Caco-2 (cell line): ENCODE measurements at regions not wholly inside any gene's neighbourhood (a gene's known extent, or its start where the extent isn't known, plus 50 kb on each side); places are given as distances from the start of the nearest gene placed in this dataset.

Source experiments
- BruUV-seq: library from RNA; stranded (reverse); fragments of 400-500 nt; replicated peaks from 2 replicates; lab custom pipeline; 2021; lab: Mats Ljungman, UMichigan
- CTCF ChIA-PET: fragments of 300-600 bp; sonication (Branson Sonifier 250); formaldehyde crosslinking; loops from one replicate; lab custom pipeline; 2022; ENCODE audit warnings: antibody characterized with exemption; lab: Charles Lee
- POLR2A ChIA-PET: fragments of 300-600 bp; sonication (Branson Sonifier 250); formaldehyde crosslinking; loops from one replicate; lab custom pipeline; 2022; ENCODE audit warnings: antibody characterized with exemption; lab: Charles Lee
- DNase-seq, 2 experiments: peaks; one replicate each; pipeline versions ENCODE4 v3.0.0 to v3.0.0-alpha.2; 2020 to 2022
- H3K27me3 ChIP-seq: replicated peaks from 2 replicates; pipeline ENCODE4 v1.6.0; 2011; ENCODE audit warnings: low read length; ENCODE audit not compliant: control insufficient read depth, insufficient read depth
- H3K36me3 ChIP-seq: 2 replicates; pipeline ENCODE4 v1.5.1; 2011; ENCODE audit warnings: low read length; ENCODE audit not compliant: control insufficient read depth, insufficient read depth
- H3K4me1 ChIP-seq: fragments of 250-450 bp; sonication (Bioruptor Pico); 2 replicates; pipeline ENCODE4 v1.5.1; 2020; ENCODE audit warnings: mild to moderate bottlenecking
- H3K4me3 ChIP-seq: 2 replicates; pipeline ENCODE4 v1.5.1; 2011; ENCODE audit warnings: low read depth, mild to moderate bottlenecking, control low read depth, low read length
- H3K9me3 ChIP-seq: fragments of 250-450 bp; sonication (Bioruptor Pico); 2 replicates; pipeline ENCODE4 v1.5.1; 2020; ENCODE audit warnings: mild to moderate bottlenecking, moderate library complexity
- H3K27ac Mint-ChIP-seq: one replicate; pipeline ENCODE4 v1.8.0; 2022; ENCODE audit warnings: mixed read lengths; ENCODE audit not compliant: unreplicated experiment
- H3K27me3 Mint-ChIP-seq: one replicate; pipeline ENCODE4 v1.8.0; 2022; ENCODE audit warnings: mixed read lengths; ENCODE audit not compliant: insufficient read depth, unreplicated experiment
- H3K36me3 Mint-ChIP-seq: one replicate; pipeline ENCODE4 v1.8.0; 2022; ENCODE audit warnings: mild to moderate bottlenecking, mixed read lengths; ENCODE audit not compliant: insufficient read depth, unreplicated experiment
- H3K4me1 Mint-ChIP-seq: one replicate; pipeline ENCODE4 v1.8.0; 2022; ENCODE audit warnings: low read depth, mixed read lengths; ENCODE audit not compliant: unreplicated experiment
- H3K4me3 Mint-ChIP-seq: one replicate; pipeline ENCODE4 v1.8.0; 2022; ENCODE audit warnings: mild to moderate bottlenecking, moderate library complexity, mixed read lengths; ENCODE audit not compliant: unreplicated experiment
- H3K9me3 Mint-ChIP-seq: one replicate; pipeline ENCODE4 v1.8.0; 2022; ENCODE audit warnings: mixed read lengths; ENCODE audit not compliant: unreplicated experiment
- intact Hi-C: fragments of 100-400 bp; cut with micrococcal nuclease; formaldehyde crosslinking; loops from one replicate; pipeline ENCODE4 v1.10.0; 2022; ENCODE audit not compliant: unreplicated experiment
- TF ChIP-seq, protein P1 (sequence below), 2 experiments: fragments of 200-600 bp in 1 of 2; IDR thresholded peaks; 1 replicate in 1 of 2; 2 replicates in 1 of 2; pipeline versions ENCODE4 v1.5.1 to v1.8.0; 2011 to 2022; ENCODE audit warnings: antibody characterized with exemption in 1 of 2, control low read depth in 1 of 2, inconsistent platforms in 1 of 2, low read depth in 1 of 2, low read length in 1 of 2, mild to moderate bottlenecking in 1 of 2, moderate library complexity in 1 of 2; ENCODE audit not compliant: insufficient read depth in 1 of 2, severe bottlenecking in 1 of 2, unreplicated experiment in 1 of 2

DNA sequence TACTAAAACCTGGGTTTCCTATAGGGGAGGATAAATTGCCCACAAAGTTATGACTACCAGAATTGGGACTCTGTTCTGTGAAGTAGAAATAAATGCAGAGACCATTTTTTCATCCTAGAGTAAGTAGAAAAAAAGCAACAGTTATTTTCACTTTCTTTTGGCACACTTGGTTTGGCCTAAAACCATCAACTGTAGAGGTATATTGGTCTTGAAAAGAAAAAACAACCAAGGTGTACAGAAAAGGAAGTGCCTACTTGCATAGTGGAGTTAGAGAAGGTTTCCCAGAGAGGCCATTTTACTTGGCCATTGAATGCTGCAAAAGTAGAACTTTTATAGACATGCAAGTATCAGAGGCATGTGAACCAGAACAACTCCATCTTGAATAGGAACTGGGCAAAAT lies 89.4 kb upstream of the TACR1 start:
- CTCF ChIA-PET: no interaction called here
- POLR2A ChIA-PET: no interaction called here
- Histone ChIP-seq H3K36me3 (no peaks in the 10 kb centered on the region), H3K4me3 (no peak overlapping the region), H3K27me3 (no peaks in the 10 kb centered on the region), H3K9me3 (no peaks in the 10 kb centered on the region), H3K4me1 (peaks cover 8% of the 10 kb centered on the region; the same call in 1 of the 2 replicates)
- BruUV-seq: no TSS peak
- H3K27ac Mint-ChIP-seq: no peak overlapping the region
- intact Hi-C loops: no loop called here
- TF ChIP-seq, protein P1, sequence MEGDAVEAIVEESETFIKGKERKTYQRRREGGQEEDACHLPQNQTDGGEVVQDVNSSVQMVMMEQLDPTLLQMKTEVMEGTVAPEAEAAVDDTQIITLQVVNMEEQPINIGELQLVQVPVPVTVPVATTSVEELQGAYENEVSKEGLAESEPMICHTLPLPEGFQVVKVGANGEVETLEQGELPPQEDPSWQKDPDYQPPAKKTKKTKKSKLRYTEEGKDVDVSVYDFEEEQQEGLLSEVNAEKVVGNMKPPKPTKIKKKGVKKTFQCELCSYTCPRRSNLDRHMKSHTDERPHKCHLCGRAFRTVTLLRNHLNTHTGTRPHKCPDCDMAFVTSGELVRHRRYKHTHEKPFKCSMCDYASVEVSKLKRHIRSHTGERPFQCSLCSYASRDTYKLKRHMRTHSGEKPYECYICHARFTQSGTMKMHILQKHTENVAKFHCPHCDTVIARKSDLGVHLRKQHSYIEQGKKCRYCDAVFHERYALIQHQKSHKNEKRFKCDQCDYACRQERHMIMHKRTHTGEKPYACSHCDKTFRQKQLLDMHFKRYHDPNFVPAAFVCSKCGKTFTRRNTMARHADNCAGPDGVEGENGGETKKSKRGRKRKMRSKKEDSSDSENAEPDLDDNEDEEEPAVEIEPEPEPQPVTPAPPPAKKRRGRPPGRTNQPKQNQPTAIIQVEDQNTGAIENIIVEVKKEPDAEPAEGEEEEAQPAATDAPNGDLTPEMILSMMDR (IDR thresholded peaks at IDR 0.05; ENCODE audit: insufficient read depth in 1 of 2, low read depth in 1 of 2, low read length in 1 of 2, severe bottlenecking in 1 of 2, unreplicated experiment in 1 of 2): no peak
- H3K4me3 Mint-ChIP-seq: no peak overlapping the region
- H3K4me1 Mint-ChIP-seq: no peaks in the 10 kb centered on the region
- H3K27me3 Mint-ChIP-seq: peaks cover 12% of the 10 kb centered on the region
- H3K9me3 Mint-ChIP-seq: no peaks in the 10 kb centered on the region
- H3K36me3 Mint-ChIP-seq: no peaks in the 10 kb centered on the region
- no peak for DNase-seq

DNA sequence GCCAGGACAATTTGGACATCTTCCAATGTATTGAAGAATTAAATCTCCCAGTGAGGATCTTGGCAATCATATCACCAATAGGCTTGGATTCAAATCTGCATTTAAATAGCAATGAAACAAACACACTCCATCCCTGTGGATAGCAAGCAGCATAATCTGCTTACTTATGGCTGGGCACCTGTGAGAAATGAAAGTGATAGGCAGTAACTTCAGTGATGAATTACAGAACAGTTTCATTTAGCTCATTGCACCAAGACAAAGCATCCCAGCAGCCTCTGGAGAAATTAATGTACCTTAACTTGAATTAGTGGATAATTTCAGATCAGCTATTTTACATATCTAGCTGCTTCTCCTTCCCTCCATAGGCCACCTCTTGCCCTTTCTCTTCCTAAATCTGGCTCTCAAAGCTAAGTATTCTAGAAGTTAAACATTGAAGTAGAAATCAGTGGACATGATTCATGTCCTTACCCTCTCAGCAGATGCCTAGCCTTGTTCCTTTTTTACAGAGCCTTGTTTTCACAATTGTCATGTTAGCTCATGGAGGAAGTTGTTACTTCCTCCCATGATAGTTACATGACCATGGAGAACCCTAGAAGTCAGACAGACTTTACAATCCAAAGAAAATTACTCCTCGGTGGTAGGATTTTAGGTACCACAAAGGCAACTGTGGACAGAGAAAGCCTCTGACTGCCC lies 88.5 kb upstream of the TACR1 start:
- H3K4me1 Mint-ChIP-seq: no peaks in the 10 kb centered on the region
- Histone ChIP-seq H3K4me1 (peaks cover 8% of the 10 kb centered on the region; the same call in 1 of the 2 replicates), H3K4me3 (no peak overlapping the region), H3K27me3 (no peaks in the 10 kb centered on the region), H3K9me3 (no peaks in the 10 kb centered on the region), H3K36me3 (no peaks in the 10 kb centered on the region)
- intact Hi-C loops: no loop called here
- no peak for DNase-seq
- ChIA-PET CTCF (no interaction called here), POLR2A (no interaction called here)
- H3K4me3 Mint-ChIP-seq: no peak overlapping the region
- no TSS peak for BruUV-seq
- no peak overlapping the region for H3K27ac Mint-ChIP-seq
- H3K9me3 Mint-ChIP-seq: no peaks in the 10 kb centered on the region
- no peaks in the 10 kb centered on the region for H3K36me3 Mint-ChIP-seq
- peaks cover 16% of the 10 kb centered on the region for H3K27me3 Mint-ChIP-seq
- TF ChIP-seq, protein P1 (IDR thresholded peaks at IDR 0.05; ENCODE audit: insufficient read depth in 1 of 2, low read depth in 1 of 2, low read length in 1 of 2, severe bottlenecking in 1 of 2, unreplicated experiment in 1 of 2): no peak

DNA sequence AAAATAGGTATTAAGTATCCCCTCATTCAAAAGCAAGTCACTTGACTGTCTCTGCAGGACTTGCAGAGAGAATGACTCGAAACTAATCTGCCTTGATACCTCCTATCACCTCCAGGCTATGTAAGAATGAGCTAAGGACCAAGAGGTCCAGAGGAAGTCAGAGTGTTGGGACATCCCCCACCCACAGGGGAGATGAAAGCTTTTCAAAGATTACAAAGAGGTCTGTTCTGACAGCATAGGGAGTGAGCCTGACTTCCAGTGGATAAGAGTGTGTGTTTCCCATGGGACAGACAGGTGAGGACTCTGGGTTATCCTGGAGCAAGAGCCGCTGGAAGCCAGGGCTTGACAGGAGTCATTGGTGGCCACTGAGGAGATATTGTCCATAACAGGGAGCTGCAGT lies 85.0 kb upstream of the TACR1 start:
- Mint-ChIP-seq H3K27me3 (peaks cover 18% of the 10 kb centered on the region), H3K4me3 (no peak overlapping the region), H3K27ac (no peak overlapping the region), H3K36me3 (no peaks in the 10 kb centered on the region), H3K9me3 (no peaks in the 10 kb centered on the region), H3K4me1 (no peaks in the 10 kb centered on the region)
- CTCF ChIA-PET: no interaction called here
- no TSS peak for BruUV-seq
- no peaks in the 10 kb centered on the region for H3K9me3 ChIP-seq
- no peak for DNase-seq
- no peaks in the 10 kb centered on the region for H3K27me3 ChIP-seq
- no peaks in the 10 kb centered on the region for H3K36me3 ChIP-seq
- POLR2A ChIA-PET: no interaction called here
- intact Hi-C loops: no loop called here
- peaks cover 6% of the 10 kb centered on the region; the same call in 1 of the 2 replicates for H3K4me1 ChIP-seq
- TF ChIP-seq, protein P1 (IDR thresholded peaks at IDR 0.05; ENCODE audit: insufficient read depth in 1 of 2, low read depth in 1 of 2, low read length in 1 of 2, severe bottlenecking in 1 of 2, unreplicated experiment in 1 of 2): no peak
- H3K4me3 ChIP-seq: no peak overlapping the region
